Ovary (tissue), 7 donors: ENCODE measurements at regions not wholly inside any gene's neighbourhood (a gene's known extent, or its start where the extent isn't known, plus 50 kb on each side); places are given as distances from the start of the nearest gene placed in this dataset.

ENCODE experiments used
- DNase-seq, 5 donors: peaks; one replicate each; pipeline ENCODE4 v3.0.0-alpha.2; 2019 to 2020
- H3K27ac ChIP-seq, 2 donors: fragments of 200-600 bp; one replicate each; pipeline versions ENCODE4 v1.5.1 to v1.8.0; 2019 to 2022
- H3K27me3 ChIP-seq: fragments of 200-600 bp; one replicate; pipeline ENCODE4 v1.8.0; 2022
- H3K36me3 ChIP-seq: fragments of 200-600 bp; sonication (generic); one replicate; pipeline ENCODE4 v1.5.1; 2019
- H3K4me1 ChIP-seq: one replicate; pipeline ENCODE4 v1.8.1; 2013; ENCODE audit warnings: mild to moderate bottlenecking, moderate library complexity; ENCODE audit not compliant: insufficient read depth
- H3K4me3 ChIP-seq: fragments of 200-600 bp; sonication (generic); one replicate; pipeline ENCODE4 v1.5.1; 2017
- H3K9me3 ChIP-seq, 2 donors: fragments of 200-600 bp in 1 of 2; sonication (generic) in 1 of 2; one replicate each; pipeline versions ENCODE4 v1.5.1 to v1.8.1; 2013 to 2019; ENCODE audit warnings: mild to moderate bottlenecking in 1 of 2, moderate library complexity in 1 of 2
- CTCF ChIP-seq, 3 donors: fragments of 450-650 bp in 2 of 3; fragments of 200-600 bp in 1 of 3; IDR thresholded peaks; one replicate each; pipeline versions ENCODE4 v1.5.1 to v1.8.0; 2016 to 2022; ENCODE audit warnings: antibody characterized with exemption in 3 of 3, mild to moderate bottlenecking in 1 of 3
- EP300 ChIP-seq: sonication (generic); formaldehyde crosslinking; IDR thresholded peaks from one replicate; pipeline ENCODE4 v1.6.1; 2017; ENCODE audit warnings: antibody characterized with exemption
- POLR2A ChIP-seq: fragments of 450-650 bp; IDR thresholded peaks from one replicate; pipeline ENCODE4 v1.6.1; 2017; ENCODE audit warnings: antibody characterized with exemption, mild to moderate bottlenecking, moderate library complexity
- WGBS, 3 donors: extraction: QIAGEN DNeasy Blood & Tissue Kit in 1 of 3; methylation state at CpG; one replicate each; pipeline versions ENCODE4 v1.1.5 to v1.1.7; 2013 to 2017; 5-methylcytosine and 5-hydroxymethylcytosine counted together
- intact Hi-C, 4 donors: fragments of 100-400 bp; cut with DNase I; formaldehyde crosslinking; loops; one replicate each; pipeline versions ENCODE4 v1.11.0 to v1.15.1; 2022 to 2023
- donor health status: DM: no; HTN: no; CAD: no; lungs with moderate emphysema.
- donor health status: DM: no; HTN: no; CAD: no.
- donor health status: Bipolar disorder and iron deficiency.
- donor health status: DM: no; HTN: no; CAD: no.
- donor health status: DM: yes; HTN: yes; CAD: no.

GRCh38 chr12:62162214-62162613 lies 98.0 kb upstream of the USP15 start:
- TF ChIP-seq POLR2A: no peak
- no peak for TF ChIP-seq EP300
- TF ChIP-seq CTCF (IDR thresholded peaks at IDR 0.05): no peak
- intact Hi-C loops: no loop called here
- H3K36me3 ChIP-seq: no peaks in the 10 kb centered on the region
- H3K4me1 ChIP-seq: no peaks in the 10 kb centered on the region
- H3K4me3 ChIP-seq: no peak overlapping the region
- no peak overlapping the region for H3K27ac ChIP-seq
- DNase-seq: no peak
- no peaks in the 10 kb centered on the region for H3K9me3 ChIP-seq
- no peaks in the 10 kb centered on the region for H3K27me3 ChIP-seq
- 92 to 95% (median 93%) methylated on average over 2 of the region's 2 CpGs for WGBS, 3 donors

- Histone ChIP-seq H3K36me3 (no peaks in the 10 kb centered on the region), H3K27ac (no peak overlapping the region), H3K4me1 (no peaks in the 10 kb centered on the region), H3K9me3 (no peaks in the 10 kb centered on the region), H3K4me3 (no peak overlapping the region), H3K27me3 (no peaks in the 10 kb centered on the region)
- 66 to 75% (median 73%) methylated on average over 1 of the region's 1 CpG for WGBS, 3 donors
- intact Hi-C loops: no loop called here
- TF ChIP-seq CTCF (IDR thresholded peaks at IDR 0.05): no peak
- TF ChIP-seq POLR2A: no peak
- TF ChIP-seq EP300: no peak
- DNase-seq: no peak
These were observed 96.8 kb upstream of the USP15 start for GRCh38 chr12:62163368-62163767.

- Histone ChIP-seq H3K36me3 (no peaks in the 10 kb centered on the region), H3K4me3 (no peak overlapping the region), H3K4me1 (no peaks in the 10 kb centered on the region), H3K27ac (no peak overlapping the region), H3K27me3 (no peaks in the 10 kb centered on the region), H3K9me3 (no peaks in the 10 kb centered on the region)
- 11 to 36% (median 14%) methylated on average over 4 of the region's 4 CpGs for WGBS, 3 donors
- TF ChIP-seq CTCF (IDR thresholded peaks at IDR 0.05) (no peak), EP300 (no peak)
- intact Hi-C loops: no loop called here
- no peak for DNase-seq
These were observed 96.2 kb upstream of the USP15 start for GRCh38 chr12:62164036-62164435.

DNA sequence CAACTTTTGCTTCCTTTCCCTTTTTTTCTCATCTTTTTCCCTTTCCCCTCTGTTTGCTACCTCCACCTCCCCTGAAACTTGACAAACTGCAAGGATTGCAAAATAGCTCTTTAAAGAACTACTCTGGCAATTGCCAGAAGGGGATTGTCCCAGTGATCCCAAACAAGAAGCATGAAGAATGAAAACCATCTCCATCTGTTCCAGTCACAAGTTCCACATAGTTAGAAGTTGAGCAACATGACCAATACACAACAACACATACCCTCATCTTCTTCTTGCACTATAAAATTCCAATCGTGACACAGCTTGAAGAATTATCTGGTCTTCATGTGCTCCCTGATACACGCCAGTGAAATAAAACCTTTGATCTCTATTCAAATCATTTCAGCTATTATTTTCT lies 93.7 kb upstream of the USP15 start:
- no peak for DNase-seq
- 21 to 38% (median 34%) methylated on average over 2 of the region's 2 CpGs for WGBS, 3 donors
- no peaks in the 10 kb centered on the region for H3K36me3 ChIP-seq
- no peaks in the 10 kb centered on the region for H3K27me3 ChIP-seq
- H3K27ac ChIP-seq: no peak overlapping the region
- TF ChIP-seq POLR2A (no peak), EP300 (no peak), CTCF (IDR thresholded peaks at IDR 0.05) (no peak)
- no peaks in the 10 kb centered on the region for H3K4me1 ChIP-seq
- H3K4me3 ChIP-seq: no peak overlapping the region
- intact Hi-C loops: loop anchor here in 1 of 4 donors (2.0 kb wide), 1 partner anchor 46 kb away; no protein-coding TSS in a partner anchor
- no peaks in the 10 kb centered on the region for H3K9me3 ChIP-seq

GRCh38 chr12:62168411-62168810 lies 91.8 kb upstream of the USP15 start:
- no peak overlapping the region for H3K27ac ChIP-seq
- no peak for DNase-seq
- no peak for TF ChIP-seq POLR2A
- TF ChIP-seq CTCF (IDR thresholded peaks at IDR 0.05): no peak
- TF ChIP-seq EP300: no peak
- intact Hi-C loops: no loop called here
- WGBS, 3 donors: 74 to 86% (median 74%) methylated on average over 2 of the region's 2 CpGs
- H3K4me3 ChIP-seq: no peak overlapping the region
- no peaks in the 10 kb centered on the region for H3K4me1 ChIP-seq
- H3K9me3 ChIP-seq: no peaks in the 10 kb centered on the region
- no peaks in the 10 kb centered on the region for H3K36me3 ChIP-seq
- H3K27me3 ChIP-seq: no peaks in the 10 kb centered on the region
